GM23338 (cell line): ENCODE measurements at regions not wholly inside any gene's neighbourhood (a gene's known extent, or its start where the extent isn't known, plus 50 kb on each side); places are given as distances from the start of the nearest gene placed in this dataset.
"Not testable (repeated sequence)": the region's sequence is repeated elsewhere in the genome, so short reads cannot be mapped to it uniquely, and the experiment has no call there.

ENCODE experiments used
- EZH2 ChIP-seq: fragments of 200-600 bp; sonication (generic); IDR thresholded peaks from one replicate; pipeline ENCODE4 v1.8.0; 2017; ENCODE audit warnings: antibody characterized with exemption, mild to moderate bottlenecking, low read depth; ENCODE audit not compliant: unreplicated experiment
- EZH2phosphoT487 ChIP-seq: fragments of 200-600 bp; sonication (generic); IDR thresholded peaks from one replicate; pipeline ENCODE4 v1.8.1; 2018; ENCODE audit warnings: antibody characterized with exemption; ENCODE audit not compliant: unreplicated experiment
- JUNB ChIP-seq: IDR thresholded peaks from one replicate; pipeline ENCODE4 v1.6.1; 2016; ENCODE audit warnings: antibody characterized with exemption; ENCODE audit not compliant: unreplicated experiment
- POLR2AphosphoS5 ChIP-seq: IDR thresholded peaks from 2 replicates; pipeline ENCODE4 v1.6.1; 2016; ENCODE audit warnings: antibody characterized with exemption, low read depth
- TF ChIP-seq, protein P1 (sequence below), 2 experiments: fragments of 200-600 bp in 1 of 2; sonication (generic) in 1 of 2; conservative IDR thresholded peaks; 2 replicates each; pipeline versions ENCODE4 v1.5.1 to v1.6.1; 2016 to 2017; ENCODE audit warnings: antibody characterized with exemption in 2 of 2, low read depth in 2 of 2, mild to moderate bottlenecking in 2 of 2, moderate library complexity in 1 of 2

DNA sequence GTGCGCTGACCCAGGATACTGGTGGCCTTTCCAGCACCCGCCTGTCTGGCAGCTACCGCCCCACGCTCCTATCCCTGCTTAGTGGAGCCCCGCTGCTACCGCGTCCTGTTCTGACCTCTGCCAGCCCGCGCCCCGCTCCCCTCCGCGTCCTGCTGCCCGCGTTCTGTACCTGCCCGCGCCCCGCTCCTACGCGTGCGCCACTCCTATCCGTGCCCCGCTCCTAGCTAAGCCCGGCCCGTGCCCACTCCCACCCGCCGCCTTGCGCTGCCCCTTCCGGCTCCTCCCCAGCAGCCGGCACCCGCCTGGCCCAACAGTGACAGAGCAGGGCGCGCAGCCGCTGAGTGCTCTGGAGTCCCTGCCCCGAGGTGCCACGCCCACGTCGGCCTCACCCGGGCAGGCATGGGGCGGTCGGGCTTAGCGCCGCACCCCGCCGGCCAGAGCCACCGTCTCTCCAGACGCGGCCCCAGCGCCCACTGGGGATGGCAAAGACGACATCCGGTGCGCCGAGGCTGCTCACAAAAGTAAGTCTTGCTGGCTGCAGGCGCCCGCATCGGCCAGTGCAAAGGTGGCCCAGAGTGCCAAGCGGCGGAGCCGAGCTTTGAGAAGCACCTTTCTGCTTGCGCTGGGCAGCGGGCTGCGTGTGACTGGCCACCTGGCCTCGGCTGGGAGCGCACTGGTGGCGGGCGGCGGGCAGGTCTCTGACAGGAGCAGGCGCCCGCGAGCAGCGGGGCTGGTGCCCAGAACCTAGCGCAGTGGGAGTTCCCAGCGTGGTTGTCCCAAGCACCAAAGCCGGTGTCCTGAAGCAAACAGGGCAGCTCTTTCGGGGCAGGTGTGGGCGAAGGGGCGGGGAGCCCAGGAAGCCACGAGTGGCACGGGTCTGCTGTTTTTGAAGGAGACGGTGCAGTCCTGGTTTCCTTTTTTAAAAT, 56.5 kb downstream of the PROP1 start:
- TF ChIP-seq POLR2AphosphoS5, EZH2, EZH2phosphoT487, JUNB: not testable (repeated sequence)
- TF ChIP-seq, protein P1, sequence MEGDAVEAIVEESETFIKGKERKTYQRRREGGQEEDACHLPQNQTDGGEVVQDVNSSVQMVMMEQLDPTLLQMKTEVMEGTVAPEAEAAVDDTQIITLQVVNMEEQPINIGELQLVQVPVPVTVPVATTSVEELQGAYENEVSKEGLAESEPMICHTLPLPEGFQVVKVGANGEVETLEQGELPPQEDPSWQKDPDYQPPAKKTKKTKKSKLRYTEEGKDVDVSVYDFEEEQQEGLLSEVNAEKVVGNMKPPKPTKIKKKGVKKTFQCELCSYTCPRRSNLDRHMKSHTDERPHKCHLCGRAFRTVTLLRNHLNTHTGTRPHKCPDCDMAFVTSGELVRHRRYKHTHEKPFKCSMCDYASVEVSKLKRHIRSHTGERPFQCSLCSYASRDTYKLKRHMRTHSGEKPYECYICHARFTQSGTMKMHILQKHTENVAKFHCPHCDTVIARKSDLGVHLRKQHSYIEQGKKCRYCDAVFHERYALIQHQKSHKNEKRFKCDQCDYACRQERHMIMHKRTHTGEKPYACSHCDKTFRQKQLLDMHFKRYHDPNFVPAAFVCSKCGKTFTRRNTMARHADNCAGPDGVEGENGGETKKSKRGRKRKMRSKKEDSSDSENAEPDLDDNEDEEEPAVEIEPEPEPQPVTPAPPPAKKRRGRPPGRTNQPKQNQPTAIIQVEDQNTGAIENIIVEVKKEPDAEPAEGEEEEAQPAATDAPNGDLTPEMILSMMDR (conservative IDR thresholded peaks at IDR 0.05; ENCODE audit: low read depth in 2 of 2) = not testable (repeated sequence)
